NOMO-1 treated with dmso at 0.1 percent for 144 hours (cell line): ENCODE measurements at regions not wholly inside any gene's neighbourhood (a gene's known extent, or its start where the extent isn't known, plus 50 kb on each side); places are given as distances from the start of the nearest gene placed in this dataset.

Experiments
- DNase-seq: peaks from one replicate; lab custom pipeline; 2025; ENCODE audit not compliant: unreplicated experiment; lab: John Stamatoyannopoulos, UW

- DNase-seq = no peak
Measured at GRCh38 chr1:194150242-194150641, 963.8 kb upstream of the B3GALT2 start.

GRCh38 chr1:194133152-194133551 is 946.7 kb upstream of the B3GALT2 start:
- DNase-seq = no peak

DNA sequence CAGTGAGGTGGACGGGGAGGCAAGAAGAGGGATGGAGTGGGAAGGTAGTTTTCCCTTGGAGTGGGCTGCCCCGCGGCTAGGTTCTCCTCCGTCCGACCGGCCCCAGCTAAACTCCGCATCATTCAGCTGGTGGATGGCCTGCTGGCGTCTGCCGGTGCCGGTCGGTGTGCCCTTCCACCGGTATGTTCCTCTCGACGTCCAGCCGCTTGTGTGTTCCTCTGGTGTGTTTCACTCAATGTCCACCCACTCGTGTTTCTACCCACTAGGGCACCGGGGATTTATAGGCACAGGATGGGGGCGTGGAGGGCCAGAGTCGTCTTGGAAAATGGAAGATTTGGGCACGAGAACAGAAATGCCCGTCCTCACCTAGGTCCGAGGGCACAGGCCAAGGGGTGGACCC is 931.7 kb upstream of the B3GALT2 start:
- DNase-seq = no peak

DNA sequence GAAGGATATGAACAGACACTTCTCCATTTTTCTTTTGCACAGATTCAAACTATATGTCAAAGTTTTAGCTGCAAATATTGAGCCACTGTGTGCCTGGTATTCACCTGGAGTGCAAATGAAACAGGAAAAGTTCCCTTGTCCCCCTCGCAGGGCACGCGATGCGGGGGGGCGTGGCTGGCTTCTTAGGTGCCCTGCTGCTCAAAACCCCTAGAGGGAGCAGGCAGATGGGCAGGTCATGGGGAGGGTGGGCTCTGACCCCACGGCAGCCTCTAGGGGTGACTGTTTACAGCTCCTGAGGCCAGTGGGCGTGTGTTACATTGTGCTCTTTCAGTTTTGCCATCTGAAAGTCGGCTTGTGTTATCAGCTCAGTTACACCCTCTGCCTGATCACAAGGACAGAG is 931.2 kb upstream of the B3GALT2 start:
- DNase-seq = no peak

DNA sequence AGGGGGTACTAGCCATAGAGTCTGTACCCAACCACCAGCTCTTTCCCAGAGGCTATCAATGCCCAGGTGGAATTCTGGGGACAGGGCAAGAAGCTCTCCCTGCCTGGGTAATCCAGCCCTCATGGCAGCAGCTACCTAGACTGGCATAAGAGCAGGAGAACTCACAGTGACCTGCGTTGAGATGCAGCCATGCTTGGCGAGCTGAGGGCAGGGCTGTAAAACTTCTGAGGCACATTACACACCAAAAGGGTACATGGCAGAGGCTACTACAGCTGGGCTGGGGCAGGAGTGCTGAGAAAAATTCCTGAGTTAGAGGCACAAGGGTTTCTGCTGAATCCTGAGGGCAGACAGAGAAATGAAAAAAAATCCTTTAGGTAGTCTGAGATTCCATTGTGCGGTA is 927.9 kb upstream of the B3GALT2 start:
- no peak for DNase-seq

- no peak for DNase-seq
Measured at GRCh38 chr1:194105381-194105780, 919.0 kb upstream of the B3GALT2 start.

- DNase-seq = no peak
Measured at GRCh38 chr1:194104247-194104844, 917.9 kb upstream of the B3GALT2 start.

GRCh38 chr1:194103516-194104246 is 917.3 kb upstream of the B3GALT2 start:
- no peak for DNase-seq

- DNase-seq = no peak
Measured at GRCh38 chr1:194103101-194103500, 916.7 kb upstream of the B3GALT2 start.

- no peak for DNase-seq
Measured at GRCh38 chr1:194102607-194103006, 916.2 kb upstream of the B3GALT2 start.

GRCh38 chr1:194084755-194085154 is 898.3 kb upstream of the B3GALT2 start:
- DNase-seq = no peak

DNA sequence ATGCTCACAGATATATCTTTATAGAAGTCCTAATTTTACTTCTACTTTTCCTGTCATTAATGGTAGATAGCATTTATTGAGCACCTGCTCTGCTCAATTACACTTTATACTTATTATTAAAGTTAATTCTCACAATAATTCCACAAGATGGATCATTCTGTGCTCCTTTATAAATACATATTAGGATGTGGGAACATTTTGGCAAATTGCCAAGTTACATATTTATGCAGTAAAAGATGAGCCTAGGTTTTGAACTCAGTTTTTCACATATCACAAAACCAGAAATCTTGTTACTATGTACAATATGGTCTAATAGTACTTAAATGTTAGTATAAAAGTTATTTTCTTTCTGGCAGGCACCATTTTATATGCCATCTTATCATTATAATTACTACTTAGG is 895.0 kb upstream of the B3GALT2 start:
- DNase-seq = no peak

GRCh38 chr1:194080826-194081225 is 894.4 kb upstream of the B3GALT2 start:
- DNase-seq = no peak

GRCh38 chr1:194078765-194079164 is 892.4 kb upstream of the B3GALT2 start:
- no peak for DNase-seq

GRCh38 chr1:194076646-194077045 is 890.2 kb upstream of the B3GALT2 start:
- DNase-seq = no peak

- DNase-seq = no peak
Measured at GRCh38 chr1:194073833-194074232, 887.4 kb upstream of the B3GALT2 start.

DNA sequence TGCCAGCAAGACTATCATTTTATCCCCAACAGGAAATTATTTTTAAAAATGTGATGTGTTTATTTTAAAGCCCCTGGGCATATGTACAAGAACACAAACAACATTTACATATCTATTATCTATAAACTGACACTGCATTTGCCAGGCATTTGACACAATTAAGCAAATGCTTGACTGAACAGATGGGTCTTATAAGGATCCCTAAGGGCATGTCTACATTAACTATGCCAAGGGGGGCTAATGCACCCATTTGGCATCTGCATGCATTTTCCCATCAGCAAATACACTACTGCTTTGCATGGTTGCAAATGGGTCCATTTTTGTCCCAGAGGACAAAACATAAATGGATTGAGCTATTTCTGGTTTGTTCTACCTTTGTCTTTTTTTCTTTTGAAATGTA is 884.8 kb upstream of the B3GALT2 start:
- no peak for DNase-seq

DNA sequence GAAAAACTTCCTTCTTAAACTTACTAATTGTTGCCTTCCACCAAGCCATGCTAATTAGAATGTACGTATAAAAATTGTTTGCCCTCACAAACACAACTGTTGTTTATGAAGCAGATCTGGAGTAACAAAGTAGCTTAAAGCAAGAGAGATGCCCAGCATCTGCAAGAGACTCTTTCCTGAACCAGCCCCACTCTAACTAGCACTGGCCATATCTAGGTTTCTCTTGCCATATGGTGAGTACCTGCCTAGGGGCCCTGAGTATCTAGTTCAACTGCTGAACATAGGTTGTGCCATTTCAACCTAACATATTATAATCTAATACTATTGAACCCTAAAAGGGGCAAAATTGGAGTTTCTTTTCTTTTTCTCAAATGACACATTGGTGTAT is 883.4 kb upstream of the B3GALT2 start:
- DNase-seq = no peak

GRCh38 chr1:194069168-194069830 is 882.9 kb upstream of the B3GALT2 start:
- no peak for DNase-seq

DNA sequence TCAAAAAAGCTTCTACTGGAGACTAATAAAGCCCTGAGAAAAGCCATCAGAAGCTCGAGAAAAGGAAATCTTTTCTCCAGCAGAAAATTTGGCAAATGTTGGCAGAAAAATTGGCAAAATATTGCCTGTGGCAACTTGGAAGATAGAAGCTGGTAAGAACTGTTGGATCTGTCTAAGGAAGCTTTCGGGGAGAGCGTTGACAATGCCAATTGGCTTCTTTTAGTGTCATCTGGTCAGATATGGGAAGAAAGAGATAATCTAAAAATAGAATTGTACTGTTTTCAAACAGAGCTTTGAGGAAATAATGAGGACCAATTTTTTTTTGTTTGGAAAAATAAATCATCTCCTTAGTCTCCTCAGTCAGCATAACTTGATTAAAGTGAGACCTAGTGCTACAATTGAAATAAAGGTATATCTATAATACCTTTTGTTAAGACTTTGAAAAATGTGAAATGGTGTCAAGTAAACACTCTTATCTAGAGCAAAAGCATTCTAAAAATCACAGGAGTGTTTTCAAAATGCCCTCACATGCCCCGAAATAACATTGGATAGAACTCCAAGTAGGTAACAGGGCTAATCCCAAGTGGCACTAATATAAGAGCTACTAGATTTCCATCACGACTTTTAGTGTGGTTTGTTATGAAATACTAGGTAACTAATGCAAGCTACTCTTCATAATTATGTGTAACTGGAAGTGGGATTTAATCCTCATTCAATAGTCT is 882.2 kb upstream of the B3GALT2 start:
- no peak for DNase-seq

DNA sequence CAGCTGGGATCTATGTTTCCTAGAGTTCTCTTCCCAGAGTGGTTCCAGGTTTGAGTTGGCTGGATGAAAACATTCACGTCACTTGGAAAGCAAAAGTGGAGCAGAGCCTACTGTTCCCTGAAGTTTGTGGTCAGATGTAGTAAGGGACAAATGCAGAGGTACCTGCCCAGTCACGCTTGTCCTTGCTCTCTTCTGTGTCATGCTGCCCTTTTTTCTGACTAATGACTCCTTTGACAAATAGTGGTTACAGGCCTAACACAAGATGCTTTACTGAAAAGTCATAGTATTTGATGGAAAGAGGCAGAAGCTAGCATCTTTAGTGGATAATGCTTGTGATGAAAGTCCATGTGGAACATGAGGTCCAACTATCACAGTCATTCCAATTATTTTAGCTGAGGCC is 881.4 kb upstream of the B3GALT2 start:
- DNase-seq = no peak

DNA sequence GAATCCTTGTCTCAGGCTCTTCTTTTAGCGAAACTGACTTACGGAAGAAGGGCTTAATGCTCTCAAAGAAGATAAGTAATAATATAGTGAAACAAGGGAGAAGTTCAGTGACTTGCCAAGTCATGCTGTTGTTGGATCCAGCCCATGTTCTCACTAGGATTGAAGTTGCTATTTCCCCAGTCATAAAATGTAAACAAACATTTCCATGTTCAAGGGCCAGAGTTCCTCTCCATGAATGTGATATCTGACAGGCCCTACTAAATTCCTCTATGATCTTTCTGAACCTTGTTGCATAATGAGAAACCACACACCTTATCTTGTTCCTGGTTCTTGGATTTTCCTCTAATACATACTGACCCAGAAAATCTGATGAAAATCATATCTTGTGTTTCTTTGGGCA is 876.5 kb upstream of the B3GALT2 start:
- no peak for DNase-seq
